PC-3 (cell line): ENCODE measurements at regions not wholly inside any gene's neighbourhood (a gene's known extent, or its start where the extent isn't known, plus 50 kb on each side); places are given as distances from the start of the nearest gene placed in this dataset.

ENCODE experiments used
- ATAC-seq: fragments of 200-7000 bp; cut with Tn5 transposase; 2 replicates; pipeline ENCODE4 v1.9.1; 2020; ENCODE audit warnings: mild to moderate bottlenecking, moderate library complexity
- BruUV-seq: library from RNA; stranded (reverse); fragments of 400-500 nt; replicated peaks from 2 replicates; lab custom pipeline; 2021; lab: Mats Ljungman, UMichigan
- CTCF ChIA-PET: fragments of 300-600 bp; sonication (Branson Sonifier 250); formaldehyde crosslinking; loops from one replicate; lab custom pipeline; 2022; ENCODE audit warnings: antibody characterized with exemption; lab: Charles Lee
- POLR2A ChIA-PET: fragments of 300-600 bp; sonication (Branson Sonifier 250); formaldehyde crosslinking; loops from one replicate; lab custom pipeline; 2022; ENCODE audit warnings: antibody characterized with exemption; ENCODE audit not compliant: unreplicated experiment; lab: Charles Lee
- DNase-seq: peaks from one replicate; pipeline ENCODE4 v3.0.0-alpha.2; 2015
- H2AFZ ChIP-seq: fragments of 300-600 bp; sonication (generic); 2 replicates; pipeline ENCODE4 v1.6.0; 2016; ENCODE audit warnings: antibody characterized with exemption, low read length
- H3F3A ChIP-seq: fragments of 300-600 bp; sonication (generic); one replicate; pipeline ENCODE4 v1.6.0; 2017; ENCODE audit warnings: antibody characterized with exemption, low read length, control low read depth, mild to moderate bottlenecking; ENCODE audit not compliant: unreplicated experiment
- H3K27ac ChIP-seq: fragments of 300-600 bp; sonication (generic); 2 replicates; pipeline ENCODE4 v1.5.1; 2016; ENCODE audit warnings: mild to moderate bottlenecking, low read length
- H3K27me3 ChIP-seq: fragments of 300-600 bp; sonication (generic); 2 replicates; pipeline ENCODE4 v1.6.1; 2016; ENCODE audit warnings: low read length, mixed read lengths
- H3K36me3 ChIP-seq: fragments of 300-600 bp; sonication (generic); 2 replicates; pipeline ENCODE4 v1.6.1; 2016; ENCODE audit warnings: low read depth, mixed run types, low read length, mixed read lengths
- H3K4me1 ChIP-seq: fragments of 300-600 bp; sonication (generic); 2 replicates; pipeline ENCODE4 v1.5.1; 2016; ENCODE audit warnings: low read length; ENCODE audit not compliant: insufficient read depth
- H3K4me2 ChIP-seq: fragments of 300-600 bp; sonication (generic); 2 replicates; pipeline ENCODE4 v1.6.0; 2016; ENCODE audit warnings: low read length
- H3K4me3 ChIP-seq: fragments of 300-600 bp; sonication (generic); 2 replicates; pipeline ENCODE4 v1.5.1; 2016; ENCODE audit warnings: mild to moderate bottlenecking, low read length, mixed read lengths
- H3K79me2 ChIP-seq: fragments of 300-600 bp; sonication (generic); 2 replicates; pipeline ENCODE4 v1.6.1; 2017; ENCODE audit warnings: low read length, mixed read lengths
- H3K9ac ChIP-seq: fragments of 300-600 bp; sonication (generic); 2 replicates; pipeline ENCODE4 v1.6.0; 2016; ENCODE audit warnings: mild to moderate bottlenecking, low read length
- H3K9me2 ChIP-seq: fragments of 300-600 bp; sonication (generic); replicated peaks from 2 replicates; pipeline ENCODE4 v1.6.1; 2016; ENCODE audit warnings: mixed run types, low read length, mixed read lengths
- H3K9me3 ChIP-seq: fragments of 300-600 bp; sonication (generic); 2 replicates; pipeline ENCODE4 v1.6.1; 2016; ENCODE audit warnings: low read length, mixed read lengths
- H4K20me1 ChIP-seq: fragments of 300-600 bp; sonication (generic); 2 replicates; pipeline ENCODE4 v1.6.1; 2016; ENCODE audit warnings: low read length, mixed read lengths
- CTCF ChIP-seq: fragments of 300-600 bp; sonication (generic); conservative IDR thresholded peaks from 2 replicates; pipeline ENCODE4 v1.5.1; 2017; ENCODE audit warnings: antibody characterized with exemption, low read depth, mild to moderate bottlenecking, low read length
- EZH2 ChIP-seq: fragments of 300-600 bp; sonication (generic); IDR thresholded peaks from one replicate; pipeline ENCODE4 v1.6.1; 2017; ENCODE audit warnings: antibody characterized with exemption, mild to moderate bottlenecking, low read length; ENCODE audit not compliant: unreplicated experiment
- EZH2phosphoT487 ChIP-seq: fragments of 300-600 bp; sonication (generic); IDR thresholded peaks from 2 replicates; pipeline ENCODE4 v1.6.1; 2018; ENCODE audit warnings: mild to moderate bottlenecking, antibody characterized with exemption, low read length, borderline replicate concordance
- intact Hi-C: fragments of 100-400 bp; cut with micrococcal nuclease; formaldehyde crosslinking; loops from 2 replicates; pipeline ENCODE4 v1.9.0; 2023

DNA sequence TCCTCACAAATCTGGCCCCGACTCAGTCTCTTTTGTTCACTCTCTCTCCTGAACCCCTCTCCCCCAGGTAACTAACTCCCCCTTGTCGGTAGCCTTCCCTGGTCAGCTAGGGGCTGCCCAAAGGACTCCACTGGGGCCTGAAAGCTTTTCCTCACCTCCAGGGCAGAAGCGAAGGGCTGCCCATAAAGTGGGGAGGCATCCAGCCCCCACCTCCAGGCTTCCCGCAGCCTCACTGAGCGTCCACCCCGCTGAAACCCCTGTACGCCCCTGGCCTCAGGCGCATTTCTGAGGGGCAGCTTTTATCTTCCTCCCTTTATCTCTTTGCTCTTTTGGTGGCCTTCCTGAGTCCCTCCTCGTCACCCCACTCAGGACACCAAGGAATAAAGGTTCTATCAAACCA, 249.3 kb downstream of the CYP26B1 start:
- Histone ChIP-seq H3K9me2 (no peaks in the 10 kb centered on the region), H3K4me3 (no peak overlapping the region), H3K9me3 (no peaks in the 10 kb centered on the region), H2AFZ (no peak overlapping the region), H4K20me1 (no peaks in the 10 kb centered on the region), H3K4me1 (no peaks in the 10 kb centered on the region), H3K27me3 (peaks cover 7% of the 10 kb centered on the region; the same call in 1 of the 2 replicates), H3K4me2 (no peak overlapping the region), H3K79me2 (no peaks in the 10 kb centered on the region), H3K9ac (no peak overlapping the region), H3K36me3 (no peaks in the 10 kb centered on the region), H3K27ac (no peak overlapping the region), H3F3A (no peaks in the 10 kb centered on the region)
- intact Hi-C loops, result no loop called here
- no peak for TF ChIP-seq EZH2
- TF ChIP-seq EZH2phosphoT487, result no peak
- TF ChIP-seq CTCF, result no peak
- ChIA-PET POLR2A (no interaction called here), CTCF (no interaction called here)
- BruUV-seq, result no TSS peak
- ATAC-seq (no peak), DNase-seq (no peak)

GRCh38 chr2:71897836-71898235, 249.8 kb downstream of the CYP26B1 start:
- Histone ChIP-seq H3K9me3 (no peaks in the 10 kb centered on the region), H3K4me3 (no peak overlapping the region), H2AFZ (no peak overlapping the region), H3K27ac (no peak overlapping the region), H3K9ac (no peak overlapping the region), H3F3A (no peaks in the 10 kb centered on the region), H3K79me2 (no peaks in the 10 kb centered on the region), H4K20me1 (no peaks in the 10 kb centered on the region), H3K9me2 (no peaks in the 10 kb centered on the region), H3K4me1 (no peaks in the 10 kb centered on the region), H3K4me2 (no peak overlapping the region), H3K36me3 (no peaks in the 10 kb centered on the region), H3K27me3 (peaks cover 7% of the 10 kb centered on the region; the same call in 1 of the 2 replicates)
- ChIA-PET POLR2A (no interaction called here), CTCF (no interaction called here)
- no peak for DNase-seq
- intact Hi-C loops, result no loop called here
- no peak for TF ChIP-seq EZH2
- no peak for TF ChIP-seq EZH2phosphoT487
- TF ChIP-seq CTCF, result no peak
- BruUV-seq, result no TSS peak
- ATAC-seq, result no peak

DNA sequence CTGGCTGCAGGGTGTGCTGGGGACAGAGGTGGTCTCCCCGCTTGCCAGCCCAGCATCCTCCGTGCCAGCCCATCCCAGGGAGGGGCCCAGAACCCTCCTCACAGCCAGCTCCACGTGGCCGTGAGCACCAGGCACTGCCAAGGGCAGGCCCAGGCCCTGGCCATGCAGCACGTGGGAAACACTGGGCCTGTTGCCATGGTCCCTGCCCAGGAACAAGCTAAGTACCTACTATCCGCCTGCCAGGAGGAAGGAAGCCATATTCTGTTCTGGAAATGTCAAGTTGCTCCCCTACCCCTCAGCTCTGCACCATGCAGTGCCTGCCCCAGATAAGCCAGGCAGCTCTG, 250.6 kb downstream of the CYP26B1 start:
- Histone ChIP-seq H3K4me1 (no peaks in the 10 kb centered on the region), H3K36me3 (no peaks in the 10 kb centered on the region), H3K79me2 (no peaks in the 10 kb centered on the region), H4K20me1 (no peaks in the 10 kb centered on the region), H3K4me2 (no peak overlapping the region), H2AFZ (no peak overlapping the region), H3K9ac (no peak overlapping the region), H3K9me3 (no peaks in the 10 kb centered on the region), H3K4me3 (no peak overlapping the region), H3K9me2 (no peaks in the 10 kb centered on the region), H3F3A (no peaks in the 10 kb centered on the region), H3K27me3 (peaks cover 7% of the 10 kb centered on the region; the same call in 1 of the 2 replicates), H3K27ac (no peak overlapping the region)
- DNase-seq (no peak), ATAC-seq (no peak)
- BruUV-seq, result no TSS peak
- intact Hi-C loops, result no loop called here
- CTCF ChIA-PET, result no interaction called here
- TF ChIP-seq EZH2phosphoT487, result no peak
- no peak for TF ChIP-seq EZH2
- no peak for TF ChIP-seq CTCF
- POLR2A ChIA-PET, result no interaction called here
